ENCODE measurements at regions not wholly inside any gene's neighbourhood (a gene's known extent, or its start where the extent isn't known, plus 50 kb on each side); places are given as distances from the start of the nearest gene placed in this dataset.

DNA sequence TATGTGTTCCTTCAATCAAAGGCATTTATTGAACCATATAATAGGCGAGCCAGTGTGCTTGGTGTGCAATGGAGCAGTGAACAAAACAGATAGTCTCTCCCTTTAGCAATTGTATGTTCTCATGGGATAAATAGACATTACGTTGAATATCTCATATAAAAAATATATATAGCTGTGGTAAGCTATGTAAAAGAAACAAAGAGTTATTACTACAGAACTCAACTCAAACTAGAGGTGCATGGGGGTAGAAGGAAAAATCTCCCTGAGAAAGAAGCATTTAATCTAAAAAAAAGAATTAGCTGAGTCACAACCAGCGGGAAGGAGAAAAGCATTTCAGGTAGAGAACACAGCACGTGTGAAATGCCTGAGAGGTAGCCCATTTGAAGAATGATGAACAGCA is 919.3 kb downstream of the CDH11 start:
- Histone ChIP-seq H3K23me2 (ENCODE audit: insufficient read length, low read depth, low read length, poor library complexity, severe bottlenecking) (no peaks in the 10 kb centered on the region), H2BK120ac (ENCODE audit: low read depth, low read length, poor library complexity, severe bottlenecking) (no peak overlapping the region), H2BK20ac (ENCODE audit: low read depth, low read length, poor library complexity, severe bottlenecking) (no peak overlapping the region), H3K18ac (ENCODE audit: insufficient read length, low read depth, low read length) (no peak overlapping the region), H3K23ac (ENCODE audit: insufficient read length, low read depth, low read length) (no peak overlapping the region), H3K4me2 (ENCODE audit: insufficient read depth, insufficient read length, low read length) (no peak overlapping the region), H3T11ph (ENCODE audit: low read length) (no peak overlapping the region), H2BK15ac (ENCODE audit: low read depth, low read length) (no peak overlapping the region), H3K9me3 (ENCODE audit: control insufficient read depth, low read depth, low read length) (no peaks in the 10 kb centered on the region), H3K27ac (ENCODE audit: insufficient read length, low read depth, low read length) (no peak overlapping the region), H3K4me1 (ENCODE audit: insufficient read depth, low read length) (no peaks in the 10 kb centered on the region; the same call in 1 of the 2 replicates), H2BK5ac (ENCODE audit: insufficient read length, low read length) (no peak overlapping the region), H3K79me2 (ENCODE audit: insufficient read depth, low read length) (no peaks in the 10 kb centered on the region), H4K20me1 (ENCODE audit: control insufficient read depth, insufficient read depth, insufficient read length) (no peaks in the 10 kb centered on the region), H3K9ac (ENCODE audit: extremely low read depth, insufficient read length, low read length) (no peak overlapping the region), H4K91ac (ENCODE audit: insufficient read length, low read depth, low read length) (no peak overlapping the region), H3K56ac (ENCODE audit: insufficient read length, low read depth, low read length) (no peak overlapping the region), H3K27me3 (ENCODE audit: insufficient read depth, low read length) (no peaks in the 10 kb centered on the region), H2AK5ac (ENCODE audit: insufficient read length, low read length) (no peak overlapping the region), H2BK12ac (ENCODE audit: insufficient read length, low read depth, low read length) (no peak overlapping the region), H3K79me1 (ENCODE audit: insufficient read depth, low read depth, low read length, poor library complexity, severe bottlenecking) (no peaks in the 10 kb centered on the region), H4K8ac (replicated peaks; ENCODE audit: insufficient read length, low read depth, low read length) (no peak overlapping the region), H3K4ac (ENCODE audit: low read depth, low read length) (no peak overlapping the region), H4K5ac (ENCODE audit: insufficient read length, low read depth, low read length) (no peak overlapping the region), H2AFZ (ENCODE audit: low read length) (no peak overlapping the region), H3K14ac (ENCODE audit: insufficient read depth, low read length) (no peak overlapping the region)
- DNase-seq = no peak
- H3K36me3 Mint-ChIP-seq (ENCODE audit: insufficient read depth in 1 of 3, low read depth in 3 of 3) = no peaks in the 10 kb centered on the region
- no peak overlapping the region for H3K4me3 Mint-ChIP-seq
- TF ChIP-seq, protein P1, sequence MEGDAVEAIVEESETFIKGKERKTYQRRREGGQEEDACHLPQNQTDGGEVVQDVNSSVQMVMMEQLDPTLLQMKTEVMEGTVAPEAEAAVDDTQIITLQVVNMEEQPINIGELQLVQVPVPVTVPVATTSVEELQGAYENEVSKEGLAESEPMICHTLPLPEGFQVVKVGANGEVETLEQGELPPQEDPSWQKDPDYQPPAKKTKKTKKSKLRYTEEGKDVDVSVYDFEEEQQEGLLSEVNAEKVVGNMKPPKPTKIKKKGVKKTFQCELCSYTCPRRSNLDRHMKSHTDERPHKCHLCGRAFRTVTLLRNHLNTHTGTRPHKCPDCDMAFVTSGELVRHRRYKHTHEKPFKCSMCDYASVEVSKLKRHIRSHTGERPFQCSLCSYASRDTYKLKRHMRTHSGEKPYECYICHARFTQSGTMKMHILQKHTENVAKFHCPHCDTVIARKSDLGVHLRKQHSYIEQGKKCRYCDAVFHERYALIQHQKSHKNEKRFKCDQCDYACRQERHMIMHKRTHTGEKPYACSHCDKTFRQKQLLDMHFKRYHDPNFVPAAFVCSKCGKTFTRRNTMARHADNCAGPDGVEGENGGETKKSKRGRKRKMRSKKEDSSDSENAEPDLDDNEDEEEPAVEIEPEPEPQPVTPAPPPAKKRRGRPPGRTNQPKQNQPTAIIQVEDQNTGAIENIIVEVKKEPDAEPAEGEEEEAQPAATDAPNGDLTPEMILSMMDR (conservative IDR thresholded peaks at IDR 0.05) = no peak
- no peaks in the 10 kb centered on the region for H3K27me3 Mint-ChIP-seq (ENCODE audit: low read depth)
- WGBS (ENCODE audit: extremely low coverage, insufficient read length, low lambda C conversion rate) = no CpG with 5 or more reads among the region's 4 CpGs
- no peaks in the 10 kb centered on the region for H3K9me3 Mint-ChIP-seq
- H3K27ac Mint-ChIP-seq = no peak overlapping the region; a peak in 1 of 7 replicates
- H3K4me1 Mint-ChIP-seq = no peaks in the 10 kb centered on the region; a peak in 1 of 4 replicates

All from H9 (cell line).